ENCODE measurements at regions not wholly inside any gene's neighbourhood (a gene's known extent, or its start where the extent isn't known, plus 50 kb on each side); places are given as distances from the start of the nearest gene placed in this dataset.

DNA sequence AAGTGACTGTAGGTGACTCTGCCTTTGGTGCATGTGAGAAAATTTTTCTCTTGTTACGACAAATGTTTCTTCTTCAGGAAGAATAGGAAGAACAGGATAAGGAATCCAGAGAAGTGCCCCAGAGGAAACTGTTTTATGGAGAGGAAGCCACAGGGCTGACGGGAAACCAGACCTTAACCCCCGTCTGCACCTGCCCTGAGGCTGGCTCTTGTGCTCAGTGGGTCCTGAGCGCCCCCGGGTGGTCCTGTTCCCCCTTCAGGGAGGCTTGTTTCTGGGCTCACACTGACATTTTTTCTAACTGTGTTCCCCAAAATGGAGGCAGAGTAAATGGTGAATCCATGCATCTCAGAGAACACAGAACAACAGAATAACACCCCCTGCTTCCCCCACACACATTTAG lies 691.8 kb downstream of the TMEM121 start:
- ATAC-seq (no peak), DNase-seq (no peak)
- Histone ChIP-seq H3K9me3 (no peaks in the 10 kb centered on the region), H3K36me3 (no peaks in the 10 kb centered on the region), H3K27ac (no peak overlapping the region), H3K4me1 (no peaks in the 10 kb centered on the region), H3K4me3 (no peak overlapping the region), H3K27me3 (peaks cover 0 to 29% (median 3%) of the 10 kb centered on the region in 9 donors)
- TF ChIP-seq POLR2A (IDR thresholded peaks at IDR 0.05) = no peak
- TF ChIP-seq, protein P1, sequence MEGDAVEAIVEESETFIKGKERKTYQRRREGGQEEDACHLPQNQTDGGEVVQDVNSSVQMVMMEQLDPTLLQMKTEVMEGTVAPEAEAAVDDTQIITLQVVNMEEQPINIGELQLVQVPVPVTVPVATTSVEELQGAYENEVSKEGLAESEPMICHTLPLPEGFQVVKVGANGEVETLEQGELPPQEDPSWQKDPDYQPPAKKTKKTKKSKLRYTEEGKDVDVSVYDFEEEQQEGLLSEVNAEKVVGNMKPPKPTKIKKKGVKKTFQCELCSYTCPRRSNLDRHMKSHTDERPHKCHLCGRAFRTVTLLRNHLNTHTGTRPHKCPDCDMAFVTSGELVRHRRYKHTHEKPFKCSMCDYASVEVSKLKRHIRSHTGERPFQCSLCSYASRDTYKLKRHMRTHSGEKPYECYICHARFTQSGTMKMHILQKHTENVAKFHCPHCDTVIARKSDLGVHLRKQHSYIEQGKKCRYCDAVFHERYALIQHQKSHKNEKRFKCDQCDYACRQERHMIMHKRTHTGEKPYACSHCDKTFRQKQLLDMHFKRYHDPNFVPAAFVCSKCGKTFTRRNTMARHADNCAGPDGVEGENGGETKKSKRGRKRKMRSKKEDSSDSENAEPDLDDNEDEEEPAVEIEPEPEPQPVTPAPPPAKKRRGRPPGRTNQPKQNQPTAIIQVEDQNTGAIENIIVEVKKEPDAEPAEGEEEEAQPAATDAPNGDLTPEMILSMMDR (IDR thresholded peaks at IDR 0.05) = no peak
- WGBS, 4 donors = 30 to 36% (median 33%) methylated on average over 5 of the region's 5 CpGs
- intact Hi-C loops (cut with DNase I) = no loop called here

DNA sequence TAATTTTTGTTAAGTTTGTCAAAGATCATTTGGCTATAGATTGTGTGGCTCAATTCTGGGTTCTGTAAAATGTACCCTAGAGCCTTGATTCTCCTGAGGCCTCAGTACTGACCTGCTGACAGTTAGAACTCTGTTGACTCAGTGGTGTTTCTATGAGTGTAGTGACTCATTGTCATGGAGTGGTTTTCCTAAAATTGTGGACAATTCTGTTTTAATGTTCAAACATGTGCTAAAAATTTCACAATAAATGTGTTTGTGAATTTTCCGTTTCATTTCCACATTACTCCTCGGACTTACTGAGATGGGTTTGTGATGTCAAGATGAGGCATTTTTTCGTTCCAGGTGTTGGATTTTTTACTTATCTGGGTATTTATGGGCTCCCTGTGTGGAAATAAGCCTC lies 695.9 kb downstream of the TMEM121 start:
- no peak overlapping the region for H3K27ac ChIP-seq
- WGBS, 4 donors = 50 to 58% (median 56%) methylated on average over 3 of the region's 3 CpGs
- no peaks in the 10 kb centered on the region for H3K4me1 ChIP-seq
- ATAC-seq = no peak
- H3K27me3 ChIP-seq = peaks cover 0 to 23% (median 0%) of the 10 kb centered on the region in 9 donors
- no peaks in the 10 kb centered on the region for H3K9me3 ChIP-seq
- DNase-seq = no peak
- no peaks in the 10 kb centered on the region for H3K36me3 ChIP-seq
- TF ChIP-seq, protein P1 (IDR thresholded peaks at IDR 0.05) = no peak
- TF ChIP-seq POLR2A (IDR thresholded peaks at IDR 0.05) = no peak
- intact Hi-C loops (cut with DNase I) = no loop called here
- H3K4me3 ChIP-seq = no peak overlapping the region

DNA sequence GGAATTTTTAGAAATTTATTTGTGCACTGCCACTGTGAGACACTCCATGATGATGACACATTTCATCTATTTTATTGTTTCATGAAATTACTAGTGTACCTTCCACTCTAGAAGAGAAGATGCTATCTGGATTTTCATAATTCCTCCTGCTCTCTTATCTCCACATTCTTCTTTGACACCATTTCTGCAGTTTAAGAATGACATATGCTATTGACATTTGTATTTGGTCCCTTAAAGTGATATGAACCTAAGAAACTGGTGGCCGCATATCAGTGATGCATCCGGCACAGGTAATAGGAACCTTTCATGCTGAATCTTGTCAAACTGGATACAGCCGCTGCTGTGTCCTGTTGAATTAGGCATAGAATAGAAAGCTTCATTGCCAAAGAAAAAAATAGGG lies 696.3 kb downstream of the TMEM121 start:
- no peak for DNase-seq
- no peaks in the 10 kb centered on the region for H3K9me3 ChIP-seq
- H3K4me3 ChIP-seq = no peak overlapping the region
- H3K27ac ChIP-seq = no peak overlapping the region
- no peak for ATAC-seq
- 64 to 85% (median 80%) methylated on average over 3 of the region's 3 CpGs for WGBS, 4 donors
- no peaks in the 10 kb centered on the region for H3K4me1 ChIP-seq
- H3K36me3 ChIP-seq = no peaks in the 10 kb centered on the region
- intact Hi-C loops (cut with DNase I) = no loop called here
- H3K27me3 ChIP-seq = peaks cover 0 to 23% (median 0%) of the 10 kb centered on the region in 9 donors
- TF ChIP-seq POLR2A (IDR thresholded peaks at IDR 0.05) = no peak
- TF ChIP-seq, protein P1 (IDR thresholded peaks at IDR 0.05) = no peak

DNA sequence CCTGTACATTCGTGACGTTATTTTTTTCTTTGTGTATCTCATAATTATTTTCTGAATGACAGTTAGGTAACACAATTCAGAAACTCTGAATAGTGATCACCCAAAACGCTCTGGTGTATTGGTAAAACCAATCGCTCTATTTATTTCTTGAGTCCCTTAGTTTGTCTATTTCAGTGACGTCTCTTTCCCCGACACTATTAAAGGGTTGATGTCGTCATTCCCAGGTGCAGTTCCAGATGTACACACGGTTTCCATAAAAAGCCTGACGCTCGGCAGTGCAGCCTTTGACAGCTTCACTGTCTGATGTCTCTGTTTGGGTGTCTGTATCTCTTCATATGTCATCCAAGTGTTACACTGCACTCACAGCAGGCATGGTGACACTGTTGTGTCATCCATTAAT lies 701.4 kb downstream of the TMEM121 start:
- TF ChIP-seq, protein P1 (IDR thresholded peaks at IDR 0.05) = no peak
- no peak for TF ChIP-seq POLR2A (IDR thresholded peaks at IDR 0.05)
- intact Hi-C loops (cut with DNase I) = no loop called here
- DNase-seq (no peak), ATAC-seq (no peak)
- Histone ChIP-seq H3K9me3 (no peaks in the 10 kb centered on the region), H3K36me3 (no peaks in the 10 kb centered on the region), H3K4me1 (no peaks in the 10 kb centered on the region), H3K27ac (no peak overlapping the region), H3K4me3 (no peak overlapping the region), H3K27me3 (peaks cover 0 to 19% (median 0%) of the 10 kb centered on the region in 9 donors)
- 57 to 63% (median 60%) methylated on average over 10 of the region's 10 CpGs for WGBS, 4 donors

Measured in heart left ventricle (tissue), 16 donors.